ENCODE measurements at regions not wholly inside any gene's neighbourhood (a gene's known extent, or its start where the extent isn't known, plus 50 kb on each side); places are given as distances from the start of the nearest gene placed in this dataset.
A peak's percentile ranks its signal among the peaks of the same experiment; 100 is the strongest.
"Not testable (repeated sequence)": the region's sequence is repeated elsewhere in the genome, so short reads cannot be mapped to it uniquely, and the experiment has no call there.

- FAIRE-seq (no peak), DNase-seq (ENCODE audit: insufficient read length) (no peak)
- TF ChIP-seq TAF1 (IDR thresholded peaks at IDR 0.05; ENCODE audit: borderline replicate concordance, low read depth, low read length) (no peak), POLR2A (IDR thresholded peaks at IDR 0.05; ENCODE audit: low read depth, low read length) (no peak), POLR2AphosphoS5 (IDR thresholded peaks at IDR 0.05; ENCODE audit: low read depth, low read length) (no peak)
Measured at GRCh38 chr3:145035682-145036081, 1064.1 kb downstream of the DIPK2A start.

GRCh38 chr3:145054055-145054454, 1082.4 kb downstream of the DIPK2A start:
- FAIRE-seq; DNase-seq (ENCODE audit: insufficient read length): not testable (repeated sequence)

GRCh38 chr3:145055375-145056076, 1083.9 kb downstream of the DIPK2A start:
- no peak for TF ChIP-seq TAF1 (IDR thresholded peaks at IDR 0.05; ENCODE audit: borderline replicate concordance, low read depth, low read length)
- FAIRE-seq (no peak), DNase-seq (ENCODE audit: insufficient read length) (no peak)

- FAIRE-seq = no peak
- DNase-seq (ENCODE audit: insufficient read length) = no peak
- TF ChIP-seq POLR2A (IDR thresholded peaks at IDR 0.05; ENCODE audit: low read depth, low read length) = no peak
- no peak for TF ChIP-seq TAF1 (IDR thresholded peaks at IDR 0.05; ENCODE audit: borderline replicate concordance, low read depth, low read length)
- TF ChIP-seq POLR2AphosphoS5 (IDR thresholded peaks at IDR 0.05; ENCODE audit: low read depth, low read length) = no peak
Measured at GRCh38 chr3:145058483-145058882, 1086.9 kb downstream of the DIPK2A start.

DNA sequence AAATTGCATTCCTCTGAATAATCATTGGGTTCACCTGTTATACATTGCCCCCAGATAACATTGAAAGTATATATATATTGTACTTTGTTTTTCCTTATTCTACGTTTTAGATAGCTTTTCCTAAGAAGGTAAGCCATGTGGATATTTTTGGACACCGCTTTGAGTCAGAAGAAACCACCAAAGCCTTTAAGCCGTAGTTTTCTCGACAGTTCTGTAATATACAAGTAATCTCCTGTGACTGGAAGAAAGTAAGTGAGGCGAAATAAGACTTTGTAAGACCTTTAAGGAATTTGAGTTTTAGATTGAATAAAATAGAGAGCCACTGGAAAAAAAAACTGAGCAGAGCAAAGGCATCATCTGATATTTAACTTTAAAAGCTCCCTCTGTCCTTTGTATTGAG, 1092.0 kb downstream of the DIPK2A start:
- FAIRE-seq (no peak), DNase-seq (ENCODE audit: insufficient read length) (no peak)
- no peak for TF ChIP-seq TAF1 (IDR thresholded peaks at IDR 0.05; ENCODE audit: borderline replicate concordance, low read depth, low read length)
- no peak for TF ChIP-seq POLR2A (IDR thresholded peaks at IDR 0.05; ENCODE audit: low read depth, low read length)
- TF ChIP-seq POLR2AphosphoS5 (IDR thresholded peaks at IDR 0.05; ENCODE audit: low read depth, low read length) = no peak

GRCh38 chr3:145070795-145071194, 1090.2 kb downstream of the PLOD2 start:
- no peak for FAIRE-seq
- TF ChIP-seq TAF1 (IDR thresholded peaks at IDR 0.05; ENCODE audit: borderline replicate concordance, low read depth, low read length) (no peak), POLR2AphosphoS5 (IDR thresholded peaks at IDR 0.05; ENCODE audit: low read depth, low read length) (no peak), POLR2A (IDR thresholded peaks at IDR 0.05; ENCODE audit: low read depth, low read length) (no peak)

DNA sequence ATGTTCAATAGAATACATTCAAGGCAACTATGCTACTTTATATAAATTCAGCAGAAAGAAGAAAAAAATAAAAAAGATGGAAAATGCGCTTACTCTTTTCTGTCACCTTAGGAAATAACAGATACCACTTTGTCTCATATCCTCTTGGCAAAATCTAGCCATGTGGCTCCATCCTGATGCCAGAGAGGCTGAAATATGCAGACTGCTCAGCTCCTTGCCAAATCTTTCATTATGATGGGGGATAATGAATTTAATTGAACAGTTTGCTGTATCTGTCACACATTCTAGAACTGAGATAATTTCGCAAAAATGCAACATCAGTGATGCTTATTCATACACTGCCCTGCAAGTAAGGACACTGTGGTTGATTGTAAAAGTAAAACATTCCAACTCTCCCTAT, 1081.5 kb downstream of the PLOD2 start:
- no peak for FAIRE-seq
- TF ChIP-seq POLR2A (IDR thresholded peaks at IDR 0.05; ENCODE audit: low read depth, low read length) (no peak), TAF1 (IDR thresholded peaks at IDR 0.05; ENCODE audit: borderline replicate concordance, low read depth, low read length) (no peak), POLR2AphosphoS5 (IDR thresholded peaks at IDR 0.05; ENCODE audit: low read depth, low read length) (no peak)
- DNase-seq (ENCODE audit: insufficient read length) = no peak

More at GRCh38 chr3:145070795-145071194, 1090.2 kb downstream of the PLOD2 start:
- no peak for DNase-seq (ENCODE audit: insufficient read length)

GRCh38 chr3:145087038-145087437, 1073.9 kb downstream of the PLOD2 start:
- DNase-seq (ENCODE audit: insufficient read length) (no peak), FAIRE-seq (no peak)
- no peak for TF ChIP-seq POLR2A (IDR thresholded peaks at IDR 0.05; ENCODE audit: low read depth, low read length)

DNA sequence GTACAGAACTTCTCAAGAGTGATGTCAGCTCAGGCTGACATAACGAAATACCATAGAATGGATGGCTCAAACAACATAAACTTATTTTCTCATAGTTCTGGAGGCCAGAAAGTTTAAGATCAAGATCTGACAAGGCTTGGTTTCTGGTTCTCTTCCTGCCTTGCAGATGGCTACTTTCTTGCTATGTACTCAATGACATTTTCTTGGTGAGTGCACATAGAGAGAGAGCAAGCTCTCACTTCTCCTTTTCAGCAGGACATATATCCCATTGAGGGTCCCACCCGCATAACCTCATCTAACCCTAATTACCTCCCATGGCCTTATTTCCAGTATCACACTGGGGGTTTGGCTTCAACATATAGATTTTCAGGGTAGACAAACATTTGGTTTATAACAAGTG, 1072.1 kb downstream of the PLOD2 start:
- DNase-seq (ENCODE audit: insufficient read length) (no peak), FAIRE-seq (no peak)
- TF ChIP-seq TAF1 (IDR thresholded peaks at IDR 0.05; ENCODE audit: borderline replicate concordance, low read depth, low read length) = no peak
- no peak for TF ChIP-seq POLR2A (IDR thresholded peaks at IDR 0.05; ENCODE audit: low read depth, low read length)
- no peak for TF ChIP-seq POLR2AphosphoS5 (IDR thresholded peaks at IDR 0.05; ENCODE audit: low read depth, low read length)

- no peak for TF ChIP-seq POLR2A (IDR thresholded peaks at IDR 0.05; ENCODE audit: low read depth, low read length)
- no peak for TF ChIP-seq TAF1 (IDR thresholded peaks at IDR 0.05; ENCODE audit: borderline replicate concordance, low read depth, low read length)
- no peak for TF ChIP-seq POLR2AphosphoS5 (IDR thresholded peaks at IDR 0.05; ENCODE audit: low read depth, low read length)
- FAIRE-seq = no peak
Measured at GRCh38 chr3:145089337-145089736, 1071.6 kb downstream of the PLOD2 start.

DNA sequence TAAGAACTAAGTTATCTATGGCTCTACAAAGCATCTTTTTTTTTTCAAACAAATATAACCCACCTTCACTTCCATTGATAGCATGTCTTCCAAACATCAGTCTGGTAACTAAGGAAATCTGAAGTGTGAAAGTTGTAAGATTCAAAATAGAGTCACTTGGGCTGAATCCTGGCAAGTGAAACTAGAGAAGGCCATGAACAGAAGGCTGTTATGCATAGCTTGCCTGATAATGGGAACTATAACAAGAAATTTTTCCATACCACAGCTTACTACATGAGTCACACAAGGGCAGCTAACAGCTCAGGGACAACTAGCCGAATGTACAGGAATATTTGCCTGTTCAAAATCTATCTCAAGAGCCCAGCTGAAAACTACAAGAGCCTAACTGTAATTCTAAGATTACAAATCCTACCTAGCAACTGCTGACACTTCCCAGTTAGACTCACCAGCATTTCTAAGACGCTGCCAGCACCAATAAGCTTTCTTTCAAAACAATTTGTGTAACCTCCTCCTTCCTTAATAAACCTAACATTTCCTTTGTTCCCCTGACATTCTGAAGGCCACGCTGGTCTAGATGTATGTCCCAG, 1066.5 kb downstream of the PLOD2 start:
- TF ChIP-seq TAF1 (IDR thresholded peaks at IDR 0.05; ENCODE audit: borderline replicate concordance, low read depth, low read length) (no peak), POLR2A (IDR thresholded peaks at IDR 0.05; ENCODE audit: low read depth, low read length) (no peak), POLR2AphosphoS5 (IDR thresholded peaks at IDR 0.05; ENCODE audit: low read depth, low read length) (no peak)
- DNase-seq (ENCODE audit: insufficient read length) = no peak
- peak; percentile 40 for FAIRE-seq

More at GRCh38 chr3:145089337-145089736, 1071.6 kb downstream of the PLOD2 start:
- DNase-seq (ENCODE audit: insufficient read length) = no peak

DNA sequence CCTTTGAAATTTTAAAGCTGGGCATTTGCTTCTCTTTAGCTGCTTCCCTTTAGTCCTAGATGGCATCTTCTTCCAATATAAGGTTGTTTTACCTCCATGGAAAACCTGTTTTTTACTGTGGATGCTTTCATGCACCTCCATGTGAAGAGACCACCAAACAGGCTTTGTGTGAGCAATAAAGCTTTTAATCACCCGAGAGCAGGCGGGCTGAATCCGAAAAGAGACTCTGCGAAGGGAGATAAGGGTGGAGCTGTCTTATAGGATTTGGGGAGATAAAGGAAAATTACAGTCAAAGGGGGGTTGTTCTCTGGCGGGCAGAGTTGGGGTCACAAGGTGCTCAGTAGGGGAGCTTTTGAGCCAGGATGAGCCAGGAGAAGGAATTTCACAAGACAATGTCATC, 1049.8 kb downstream of the PLOD2 start:
- not testable (repeated sequence) for DNase-seq (ENCODE audit: insufficient read length); FAIRE-seq

GRCh38 chr3:145116769-145117168, 1044.2 kb downstream of the PLOD2 start:
- TF ChIP-seq TAF1 (IDR thresholded peaks at IDR 0.05; ENCODE audit: borderline replicate concordance, low read depth, low read length) (no peak), POLR2A (IDR thresholded peaks at IDR 0.05; ENCODE audit: low read depth, low read length) (no peak), POLR2AphosphoS5 (IDR thresholded peaks at IDR 0.05; ENCODE audit: low read depth, low read length) (no peak)
- DNase-seq (ENCODE audit: insufficient read length) = no peak
- no peak for FAIRE-seq
